Right lung (tissue), 2 donors: ENCODE measurements at regions not wholly inside any gene's neighbourhood (a gene's known extent, or its start where the extent isn't known, plus 50 kb on each side); places are given as distances from the start of the nearest gene placed in this dataset.

ENCODE experiments used
- DNase-seq, 2 donors: peaks; one replicate each; pipeline ENCODE4 v3.0.0-alpha.2; 2013

- DNase-seq = no peak
These were observed 573.5 kb upstream of the JAG1 start for GRCh38 chr20:11247046-11248010.

- DNase-seq = no peak
These were observed 574.2 kb upstream of the JAG1 start for GRCh38 chr20:11248011-11248409.

GRCh38 chr20:11248687-11249638 is 575.2 kb upstream of the JAG1 start:
- DNase-seq = no peak

GRCh38 chr20:11249683-11250082 is 575.9 kb upstream of the JAG1 start:
- no peak for DNase-seq

- no peak for DNase-seq
These were observed 578.6 kb upstream of the JAG1 start for GRCh38 chr20:11252447-11252846.

GRCh38 chr20:11255455-11255854 is 581.7 kb upstream of the JAG1 start:
- DNase-seq = no peak

- DNase-seq = no peak
These were observed 582.1 kb upstream of the JAG1 start for GRCh38 chr20:11255860-11256259.

- no peak for DNase-seq
These were observed 586.8 kb upstream of the JAG1 start for GRCh38 chr20:11260611-11261010.

GRCh38 chr20:11261533-11262000 is 587.8 kb upstream of the JAG1 start:
- DNase-seq = no peak

GRCh38 chr20:11266571-11266970 is 592.8 kb upstream of the JAG1 start:
- no peak for DNase-seq

- no peak for DNase-seq
These were observed 593.4 kb upstream of the JAG1 start for GRCh38 chr20:11267131-11267761.

GRCh38 chr20:11267762-11268335 is 594.0 kb upstream of the JAG1 start:
- DNase-seq = no peak

GRCh38 chr20:11270566-11270965 is 596.8 kb upstream of the JAG1 start:
- DNase-seq = no peak

GRCh38 chr20:11271319-11271718 is 597.5 kb upstream of the JAG1 start:
- DNase-seq = no peak

GRCh38 chr20:11271920-11272594 is 598.3 kb upstream of the JAG1 start:
- no peak for DNase-seq

GRCh38 chr20:11274141-11274594 is 600.4 kb upstream of the JAG1 start:
- DNase-seq = peak; percentile 41 to 58

- no peak for DNase-seq
These were observed 601.9 kb upstream of the JAG1 start for GRCh38 chr20:11275740-11276139.

GRCh38 chr20:11277170-11277569 is 603.4 kb upstream of the JAG1 start:
- DNase-seq = no peak

GRCh38 chr20:11277858-11278257 is 604.1 kb upstream of the JAG1 start:
- DNase-seq = no peak

GRCh38 chr20:11278461-11278860 is 604.7 kb upstream of the JAG1 start:
- no peak for DNase-seq

- DNase-seq = no peak
These were observed 607.4 kb upstream of the JAG1 start for GRCh38 chr20:11281240-11281639.
